Skeletal muscle satellite cell (primary cell): ENCODE measurements at regions not wholly inside any gene's neighbourhood (a gene's known extent, or its start where the extent isn't known, plus 50 kb on each side); places are given as distances from the start of the nearest gene placed in this dataset.
A peak's percentile ranks its signal among the peaks of the same experiment; 100 is the strongest.

Experiments used
- H3K27me3 ChIP-seq: 2 replicates; pipeline ENCODE4 v1.7.0; 2013; ENCODE audit warnings: low read length; ENCODE audit not compliant: control insufficient read depth, insufficient read depth
- H3K36me3 ChIP-seq: 2 replicates; pipeline ENCODE4 v1.7.0; 2013; ENCODE audit warnings: mild to moderate bottlenecking, control low read depth, low read length; ENCODE audit not compliant: insufficient read depth
- H3K4me1 ChIP-seq: 2 replicates; pipeline ENCODE4 v1.7.0; 2013; ENCODE audit warnings: low read length; ENCODE audit not compliant: control insufficient read depth, insufficient read depth
- H3K4me2 ChIP-seq: 2 replicates; pipeline ENCODE4 v1.7.0; 2013; ENCODE audit warnings: mild to moderate bottlenecking, low read length
- H3K4me3 ChIP-seq: 2 replicates; pipeline ENCODE4 v1.7.0; 2013; ENCODE audit warnings: low read length
- H3K9ac ChIP-seq: 2 replicates; pipeline ENCODE4 v1.7.0; 2013; ENCODE audit warnings: mild to moderate bottlenecking, low read depth, low read length, moderate library complexity
- H3K9me3 ChIP-seq: replicated peaks from 2 replicates; pipeline ENCODE4 v1.7.0; 2013; ENCODE audit warnings: mild to moderate bottlenecking, control low read depth, low read length

- Histone ChIP-seq H3K27me3 (no peaks in the 10 kb centered on the region), H3K9me3 (no peaks in the 10 kb centered on the region), H3K36me3 (no peaks in the 10 kb centered on the region), H3K4me3 (no peak overlapping the region), H3K9ac (no peak overlapping the region), H3K4me1 (peaks cover 17% of the 10 kb centered on the region), H3K4me2 (no peak overlapping the region)
Observed at GRCh38 chr17:72399608-72400487, 279.0 kb downstream of the SOX9 start.

GRCh38 chr17:72400488-72400827 lies 279.6 kb downstream of the SOX9 start:
- H3K36me3 ChIP-seq = no peaks in the 10 kb centered on the region
- no peak overlapping the region for H3K4me3 ChIP-seq
- peaks cover 22% of the 10 kb centered on the region for H3K4me1 ChIP-seq
- no peaks in the 10 kb centered on the region for H3K9me3 ChIP-seq
- no peak overlapping the region for H3K9ac ChIP-seq
- H3K27me3 ChIP-seq = no peaks in the 10 kb centered on the region
- no peak overlapping the region for H3K4me2 ChIP-seq

GRCh38 chr17:72400863-72401262 lies 280.0 kb downstream of the SOX9 start:
- Histone ChIP-seq H3K9me3 (no peaks in the 10 kb centered on the region), H3K9ac (no peak overlapping the region), H3K27me3 (no peaks in the 10 kb centered on the region), H3K36me3 (no peaks in the 10 kb centered on the region), H3K4me1 (peaks cover 27% of the 10 kb centered on the region), H3K4me3 (no peak overlapping the region), H3K4me2 (no peak overlapping the region)

GRCh38 chr17:72401883-72402726 lies 281.3 kb downstream of the SOX9 start:
- H3K9ac ChIP-seq = no peak overlapping the region
- H3K9me3 ChIP-seq = no peaks in the 10 kb centered on the region
- H3K4me3 ChIP-seq = no peak overlapping the region
- H3K36me3 ChIP-seq = no peaks in the 10 kb centered on the region
- no peaks in the 10 kb centered on the region for H3K27me3 ChIP-seq
- no peak overlapping the region for H3K4me2 ChIP-seq
- peaks cover 37% of the 10 kb centered on the region for H3K4me1 ChIP-seq

- Histone ChIP-seq H3K4me2 (no peak overlapping the region), H3K9me3 (no peaks in the 10 kb centered on the region), H3K36me3 (no peaks in the 10 kb centered on the region), H3K4me3 (no peak overlapping the region), H3K27me3 (no peaks in the 10 kb centered on the region), H3K4me1 (peaks cover 35% of the 10 kb centered on the region), H3K9ac (no peak overlapping the region)
Observed at GRCh38 chr17:72402727-72403210, 281.9 kb downstream of the SOX9 start.

- Histone ChIP-seq H3K4me2 (no peak overlapping the region), H3K4me3 (no peak overlapping the region), H3K9me3 (no peaks in the 10 kb centered on the region), H3K36me3 (no peaks in the 10 kb centered on the region), H3K4me1 (peaks cover 41% of the 10 kb centered on the region), H3K9ac (no peak overlapping the region), H3K27me3 (no peaks in the 10 kb centered on the region)
Observed at GRCh38 chr17:72403713-72404209, 282.9 kb downstream of the SOX9 start.

- no peaks in the 10 kb centered on the region for H3K9me3 ChIP-seq
- H3K9ac ChIP-seq = peak overlapping the region; percentile 58
- H3K4me3 ChIP-seq = no peak overlapping the region
- H3K36me3 ChIP-seq = no peaks in the 10 kb centered on the region
- H3K27me3 ChIP-seq = no peaks in the 10 kb centered on the region
- H3K4me2 ChIP-seq = peak overlapping the region; percentile 55
- peaks cover 41% of the 10 kb centered on the region for H3K4me1 ChIP-seq
Observed at GRCh38 chr17:72404872-72405271, 284.1 kb downstream of the SOX9 start.

- no peak overlapping the region for H3K4me3 ChIP-seq
- H3K36me3 ChIP-seq = no peaks in the 10 kb centered on the region
- peaks cover 41% of the 10 kb centered on the region for H3K4me1 ChIP-seq
- H3K27me3 ChIP-seq = no peaks in the 10 kb centered on the region
- H3K4me2 ChIP-seq = peak overlapping the region; percentile 55
- no peaks in the 10 kb centered on the region for H3K9me3 ChIP-seq
- H3K9ac ChIP-seq = peak overlapping the region; percentile 58
Observed at GRCh38 chr17:72405662-72406230, 284.9 kb downstream of the SOX9 start.

GRCh38 chr17:72406498-72406897 lies 285.7 kb downstream of the SOX9 start:
- no peaks in the 10 kb centered on the region for H3K9me3 ChIP-seq
- H3K9ac ChIP-seq = no peak overlapping the region
- peaks cover 45% of the 10 kb centered on the region for H3K4me1 ChIP-seq
- no peak overlapping the region for H3K4me3 ChIP-seq
- no peak overlapping the region for H3K4me2 ChIP-seq
- no peaks in the 10 kb centered on the region for H3K36me3 ChIP-seq
- H3K27me3 ChIP-seq = no peaks in the 10 kb centered on the region

- Histone ChIP-seq H3K4me3 (peak overlapping the region; percentile 46), H3K9ac (peak overlapping the region; percentile 63), H3K27me3 (no peaks in the 10 kb centered on the region), H3K9me3 (no peaks in the 10 kb centered on the region), H3K4me1 (peaks cover 45% of the 10 kb centered on the region), H3K4me2 (peak overlapping the region; percentile 74), H3K36me3 (no peaks in the 10 kb centered on the region)
Observed at GRCh38 chr17:72407336-72407909, 286.6 kb downstream of the SOX9 start.

- Histone ChIP-seq H3K4me1 (peaks cover 45% of the 10 kb centered on the region), H3K4me2 (peak overlapping the region; percentile 59), H3K9me3 (no peaks in the 10 kb centered on the region), H3K9ac (peak overlapping the region; percentile 63), H3K27me3 (no peaks in the 10 kb centered on the region), H3K36me3 (no peaks in the 10 kb centered on the region), H3K4me3 (no peak overlapping the region)
Observed at GRCh38 chr17:72407931-72408330, 287.1 kb downstream of the SOX9 start.
